Loucy (cell line): ENCODE measurements at regions not wholly inside any gene's neighbourhood (a gene's known extent, or its start where the extent isn't known, plus 50 kb on each side); places are given as distances from the start of the nearest gene placed in this dataset.

Experiments used
- H2AFZ ChIP-seq: fragments of 200-600 bp; sonication (generic); 2 replicates; pipeline ENCODE4 v1.6.0; 2016; ENCODE audit warnings: antibody characterized with exemption, mild to moderate bottlenecking, low read length, moderate library complexity
- H3F3A ChIP-seq: fragments of 200-600 bp; 2 replicates; pipeline ENCODE4 v1.6.0; 2016; ENCODE audit warnings: antibody characterized with exemption, low read depth, mild to moderate bottlenecking
- H3K27me3 ChIP-seq: fragments of 200-600 bp; sonication (generic); 2 replicates; pipeline ENCODE4 v1.6.1; 2014; ENCODE audit warnings: low read length, mild to moderate bottlenecking; ENCODE audit not compliant: insufficient read depth, poor library complexity, severe bottlenecking
- H3K36me3 ChIP-seq: fragments of 200-600 bp; sonication (generic); 2 replicates; pipeline ENCODE4 v1.6.1; 2016; ENCODE audit warnings: low read length; ENCODE audit not compliant: insufficient read depth
- H3K4me1 ChIP-seq: fragments of 200-600 bp; sonication (generic); 2 replicates; pipeline ENCODE4 v1.5.1; 2014; ENCODE audit warnings: low read length, mild to moderate bottlenecking; ENCODE audit not compliant: insufficient read depth, poor library complexity, severe bottlenecking
- H3K4me2 ChIP-seq: fragments of 200-600 bp; sonication (generic); 2 replicates; pipeline ENCODE4 v1.6.0; 2014; ENCODE audit warnings: antibody characterized with exemption, low read length, low read depth, mild to moderate bottlenecking; ENCODE audit not compliant: poor library complexity, severe bottlenecking
- H3K4me3 ChIP-seq: fragments of 200-600 bp; sonication (generic); 2 replicates; pipeline ENCODE4 v1.5.1; 2014; ENCODE audit warnings: low read length, mild to moderate bottlenecking, mixed read lengths; ENCODE audit not compliant: poor library complexity, severe bottlenecking
- H3K79me2 ChIP-seq: fragments of 200-600 bp; sonication (generic); 2 replicates; pipeline ENCODE4 v1.6.1; 2014; ENCODE audit warnings: low read length; ENCODE audit not compliant: insufficient read depth
- H3K9ac ChIP-seq: fragments of 200-600 bp; sonication (generic); 2 replicates; pipeline ENCODE4 v1.6.0; 2014; ENCODE audit warnings: mild to moderate bottlenecking, low read depth, low read length, moderate library complexity; ENCODE audit not compliant: poor library complexity, severe bottlenecking
- H3K9me2 ChIP-seq: fragments of 200-600 bp; sonication (generic); replicated peaks from 2 replicates; pipeline ENCODE4 v1.6.1; 2016; ENCODE audit warnings: low read depth, low read length, mixed read lengths
- H3K9me3 ChIP-seq: fragments of 200-600 bp; sonication (generic); 2 replicates; pipeline ENCODE4 v1.6.1; 2014; ENCODE audit warnings: mild to moderate bottlenecking, antibody characterized with exemption, low read length, low read depth; ENCODE audit not compliant: insufficient read depth
- H4K20me1 ChIP-seq: fragments of 200-600 bp; sonication (generic); 2 replicates; pipeline ENCODE4 v1.6.0; 2014; ENCODE audit warnings: antibody characterized with exemption, low read length, mild to moderate bottlenecking; ENCODE audit not compliant: insufficient read depth, poor library complexity, severe bottlenecking
- EZH2phosphoT487 ChIP-seq: fragments of 200-600 bp; IDR thresholded peaks from 2 replicates; pipeline ENCODE4 v1.6.1; 2018; ENCODE audit warnings: antibody characterized with exemption, mild to moderate bottlenecking, moderate library complexity, borderline replicate concordance
- TF ChIP-seq, protein P1 (sequence below): fragments of 200-600 bp; sonication (generic); conservative IDR thresholded peaks from 2 replicates; pipeline ENCODE4 v1.5.1; 2014; ENCODE audit warnings: mild to moderate bottlenecking, antibody characterized with exemption, low read length

GRCh38 chr7:9210114-9210513 is 776.7 kb downstream of the NXPH1 start:
- no peaks in the 10 kb centered on the region for H3K9me2 ChIP-seq
- H3K79me2 ChIP-seq: no peaks in the 10 kb centered on the region
- no peaks in the 10 kb centered on the region for H3K36me3 ChIP-seq
- H3F3A ChIP-seq: no peaks in the 10 kb centered on the region
- H3K4me1 ChIP-seq: no peaks in the 10 kb centered on the region
- H3K9ac ChIP-seq: no peak overlapping the region
- TF ChIP-seq, protein P1, sequence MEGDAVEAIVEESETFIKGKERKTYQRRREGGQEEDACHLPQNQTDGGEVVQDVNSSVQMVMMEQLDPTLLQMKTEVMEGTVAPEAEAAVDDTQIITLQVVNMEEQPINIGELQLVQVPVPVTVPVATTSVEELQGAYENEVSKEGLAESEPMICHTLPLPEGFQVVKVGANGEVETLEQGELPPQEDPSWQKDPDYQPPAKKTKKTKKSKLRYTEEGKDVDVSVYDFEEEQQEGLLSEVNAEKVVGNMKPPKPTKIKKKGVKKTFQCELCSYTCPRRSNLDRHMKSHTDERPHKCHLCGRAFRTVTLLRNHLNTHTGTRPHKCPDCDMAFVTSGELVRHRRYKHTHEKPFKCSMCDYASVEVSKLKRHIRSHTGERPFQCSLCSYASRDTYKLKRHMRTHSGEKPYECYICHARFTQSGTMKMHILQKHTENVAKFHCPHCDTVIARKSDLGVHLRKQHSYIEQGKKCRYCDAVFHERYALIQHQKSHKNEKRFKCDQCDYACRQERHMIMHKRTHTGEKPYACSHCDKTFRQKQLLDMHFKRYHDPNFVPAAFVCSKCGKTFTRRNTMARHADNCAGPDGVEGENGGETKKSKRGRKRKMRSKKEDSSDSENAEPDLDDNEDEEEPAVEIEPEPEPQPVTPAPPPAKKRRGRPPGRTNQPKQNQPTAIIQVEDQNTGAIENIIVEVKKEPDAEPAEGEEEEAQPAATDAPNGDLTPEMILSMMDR: no peak
- TF ChIP-seq EZH2phosphoT487: no peak
- no peak overlapping the region for H2AFZ ChIP-seq
- no peak overlapping the region for H3K4me3 ChIP-seq
- H3K27me3 ChIP-seq: no peaks in the 10 kb centered on the region
- H4K20me1 ChIP-seq: no peaks in the 10 kb centered on the region
- no peak overlapping the region for H3K4me2 ChIP-seq
- H3K9me3 ChIP-seq: no peaks in the 10 kb centered on the region

DNA sequence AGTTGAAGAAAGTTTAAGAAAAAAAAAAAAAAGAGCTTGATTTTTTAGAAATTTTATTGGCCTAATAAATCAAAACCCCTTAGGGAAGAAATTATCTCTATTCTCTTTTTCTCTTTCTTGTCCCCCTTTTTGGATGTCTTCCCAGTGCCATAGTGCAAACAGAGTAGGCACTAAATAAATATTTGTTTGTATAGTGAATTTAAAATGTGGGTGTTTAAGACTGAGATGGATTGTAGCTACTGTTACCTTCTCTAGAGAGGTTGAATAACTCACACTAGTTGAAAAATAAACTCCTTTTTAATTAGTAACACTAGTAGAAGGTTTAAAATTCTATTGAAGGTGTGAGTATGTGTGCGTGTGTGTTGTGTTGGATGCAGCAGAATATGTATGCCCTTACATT is 783.8 kb downstream of the NXPH1 start:
- Histone ChIP-seq H3K27me3 (no peaks in the 10 kb centered on the region), H4K20me1 (no peaks in the 10 kb centered on the region), H3K4me3 (no peak overlapping the region), H3K9me2 (no peaks in the 10 kb centered on the region), H3K4me2 (no peak overlapping the region), H3K79me2 (no peaks in the 10 kb centered on the region), H3K9ac (no peak overlapping the region), H2AFZ (no peak overlapping the region), H3K4me1 (no peaks in the 10 kb centered on the region), H3K9me3 (no peaks in the 10 kb centered on the region), H3K36me3 (no peaks in the 10 kb centered on the region), H3F3A (no peaks in the 10 kb centered on the region)
- TF ChIP-seq, protein P1: no peak
- TF ChIP-seq EZH2phosphoT487: no peak

DNA sequence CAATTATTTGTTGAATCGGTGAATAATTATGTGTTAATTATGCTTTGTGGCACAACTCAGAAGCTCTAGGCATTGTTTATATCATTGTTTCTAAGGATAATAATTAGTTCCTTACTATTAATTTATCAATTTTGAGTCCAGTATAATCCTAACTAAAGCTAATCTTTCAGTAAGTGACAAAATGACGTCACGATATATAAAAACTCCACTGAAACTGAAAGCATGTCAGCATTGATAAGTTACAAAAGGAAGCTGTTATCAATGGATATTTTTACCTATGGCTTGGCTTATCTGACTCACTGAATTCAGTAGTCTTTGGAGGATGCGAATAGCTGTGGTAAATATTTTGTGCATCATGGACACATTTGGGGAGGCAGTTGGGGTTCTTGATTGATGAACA is 793.1 kb downstream of the NXPH1 start:
- Histone ChIP-seq H3K4me2 (no peak overlapping the region), H2AFZ (no peak overlapping the region), H4K20me1 (no peaks in the 10 kb centered on the region), H3K27me3 (no peaks in the 10 kb centered on the region), H3K9me2 (no peaks in the 10 kb centered on the region), H3K4me1 (no peaks in the 10 kb centered on the region), H3K9ac (no peak overlapping the region), H3K4me3 (no peak overlapping the region), H3F3A (no peaks in the 10 kb centered on the region), H3K36me3 (no peaks in the 10 kb centered on the region), H3K9me3 (no peaks in the 10 kb centered on the region), H3K79me2 (no peaks in the 10 kb centered on the region)
- TF ChIP-seq, protein P1: no peak
- TF ChIP-seq EZH2phosphoT487: no peak
